ENCODE measurements at regions not wholly inside any gene's neighbourhood (a gene's known extent, or its start where the extent isn't known, plus 50 kb on each side); places are given as distances from the start of the nearest gene placed in this dataset.
A peak's percentile ranks its signal among the peaks of the same experiment; 100 is the strongest.
"Not testable (repeated sequence)": the region's sequence is repeated elsewhere in the genome, so short reads cannot be mapped to it uniquely, and the experiment has no call there.

GRCh38 chr6:95877480-95877879, 138.3 kb upstream of the FUT9 start:
- DNase-seq (ENCODE audit: low spot score) = no peak
- no peak for TF ChIP-seq CTCF (IDR thresholded peaks at IDR 0.05; ENCODE audit: extremely low read depth, missing control alignments)

- no peak for TF ChIP-seq CTCF (IDR thresholded peaks at IDR 0.05; ENCODE audit: extremely low read depth, missing control alignments)
- DNase-seq (ENCODE audit: low spot score) = no peak
Measured at GRCh38 chr6:95879856-95880255, 135.9 kb upstream of the FUT9 start.

DNA sequence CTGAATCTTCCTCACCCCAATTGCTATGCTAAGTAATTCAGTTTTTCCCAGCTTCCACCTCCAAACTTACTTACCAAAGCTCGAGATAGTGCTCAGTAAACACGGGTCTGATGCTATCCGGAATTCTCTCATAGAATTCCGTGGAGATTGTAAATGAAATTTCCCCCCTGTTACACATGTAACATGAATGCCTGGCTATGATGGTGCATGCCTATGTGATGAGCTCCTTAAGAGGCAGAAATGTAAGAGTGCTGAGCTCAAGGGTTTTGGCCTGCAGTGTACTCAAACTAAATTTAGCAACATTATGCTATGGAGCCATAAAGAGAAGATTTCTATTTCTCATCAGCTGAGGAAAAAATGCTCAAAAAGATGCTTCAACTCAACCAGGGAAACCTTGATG, 133.4 kb upstream of the FUT9 start:
- DNase-seq (ENCODE audit: low spot score) = no peak
- no peak for TF ChIP-seq CTCF (IDR thresholded peaks at IDR 0.05; ENCODE audit: extremely low read depth, missing control alignments)

GRCh38 chr6:95888711-95889110, 127.1 kb upstream of the FUT9 start:
- not testable (repeated sequence) for DNase-seq (ENCODE audit: low spot score)

- no peak for TF ChIP-seq CTCF (IDR thresholded peaks at IDR 0.05; ENCODE audit: extremely low read depth, missing control alignments)
- DNase-seq (ENCODE audit: low spot score) = no peak
Measured at GRCh38 chr6:95905132-95905531, 110.6 kb upstream of the FUT9 start.

GRCh38 chr6:95917034-95917433, 98.7 kb upstream of the FUT9 start:
- no peak for TF ChIP-seq CTCF (IDR thresholded peaks at IDR 0.05; ENCODE audit: extremely low read depth, missing control alignments)
- DNase-seq (ENCODE audit: low spot score) = no peak

- DNase-seq (ENCODE audit: low spot score) = peak; percentile 9
- no peak for TF ChIP-seq CTCF (IDR thresholded peaks at IDR 0.05; ENCODE audit: extremely low read depth, missing control alignments)
Measured at GRCh38 chr6:95923518-95923917, 92.3 kb upstream of the FUT9 start.

DNA sequence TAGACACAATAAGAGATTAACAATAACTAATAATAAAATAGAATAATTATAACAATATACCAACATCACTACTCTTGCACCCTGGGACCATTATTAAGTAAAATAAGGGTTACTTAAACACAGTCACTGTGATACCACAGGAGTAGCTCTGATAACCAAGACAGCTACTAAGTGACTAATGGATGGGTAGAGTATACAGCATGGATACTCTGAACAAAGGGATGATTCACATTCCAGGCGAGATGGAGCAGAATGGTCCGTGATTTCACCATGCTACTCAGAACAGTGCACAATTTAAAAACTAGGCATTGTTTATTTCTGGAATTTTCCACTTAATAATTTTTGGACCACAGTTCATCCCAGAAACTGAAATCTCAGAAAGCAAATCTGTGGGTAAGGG, 80.0 kb upstream of the FUT9 start:
- DNase-seq (ENCODE audit: low spot score) = no peak

More for the DNA sequence above, 80.0 kb upstream of the FUT9 start:
- TF ChIP-seq CTCF (IDR thresholded peaks at IDR 0.05; ENCODE audit: extremely low read depth, missing control alignments) = no peak

All from GM20000 (cell line).